SK-N-MC (cell line): ENCODE measurements at regions not wholly inside any gene's neighbourhood (a gene's known extent, or its start where the extent isn't known, plus 50 kb on each side); places are given as distances from the start of the nearest gene placed in this dataset.

Experiments
- EZH2 ChIP-seq: fragments of 200-600 bp; sonication (generic); IDR thresholded peaks from one replicate; pipeline ENCODE4 v1.6.1; 2017; ENCODE audit warnings: antibody characterized with exemption
- FOXP2 ChIP-seq: optimal IDR thresholded peaks from 2 replicates; pipeline ENCODE3; 2011; ENCODE audit warnings: mild to moderate bottlenecking, moderate library complexity; ENCODE audit not compliant: insufficient read depth; ENCODE audit errors: extremely low read length, control extremely low read depth
- POLR2AphosphoS5 ChIP-seq: IDR thresholded peaks from 2 replicates; pipeline ENCODE4 v1.6.1; 2012; ENCODE audit warnings: mild to moderate bottlenecking, low read depth, low read length, borderline replicate concordance

DNA sequence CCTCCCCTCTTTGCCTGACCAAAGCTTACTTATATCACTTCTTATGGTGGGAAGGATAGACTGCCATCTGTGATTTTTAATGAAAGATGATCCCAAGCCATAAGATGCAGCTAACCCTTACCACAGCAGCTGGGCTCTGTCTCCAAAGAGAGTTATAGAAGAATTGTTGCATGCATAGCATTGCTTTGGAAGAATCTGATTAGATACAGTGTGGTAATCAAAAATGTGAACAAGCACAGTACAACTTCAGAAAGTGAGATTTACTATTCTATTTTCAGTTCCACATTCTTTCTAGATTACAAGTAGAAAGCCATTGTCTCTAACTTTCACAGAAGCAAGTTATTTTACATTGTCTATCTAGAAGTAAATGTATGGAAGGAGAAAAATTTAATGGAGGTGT lies 129.0 kb upstream of the ACVR2A start:
- TF ChIP-seq POLR2AphosphoS5 (no peak), EZH2 (no peak), FOXP2 (no peak)
